ENCODE measurements at regions not wholly inside any gene's neighbourhood (a gene's known extent, or its start where the extent isn't known, plus 50 kb on each side); places are given as distances from the start of the nearest gene placed in this dataset.

DNA sequence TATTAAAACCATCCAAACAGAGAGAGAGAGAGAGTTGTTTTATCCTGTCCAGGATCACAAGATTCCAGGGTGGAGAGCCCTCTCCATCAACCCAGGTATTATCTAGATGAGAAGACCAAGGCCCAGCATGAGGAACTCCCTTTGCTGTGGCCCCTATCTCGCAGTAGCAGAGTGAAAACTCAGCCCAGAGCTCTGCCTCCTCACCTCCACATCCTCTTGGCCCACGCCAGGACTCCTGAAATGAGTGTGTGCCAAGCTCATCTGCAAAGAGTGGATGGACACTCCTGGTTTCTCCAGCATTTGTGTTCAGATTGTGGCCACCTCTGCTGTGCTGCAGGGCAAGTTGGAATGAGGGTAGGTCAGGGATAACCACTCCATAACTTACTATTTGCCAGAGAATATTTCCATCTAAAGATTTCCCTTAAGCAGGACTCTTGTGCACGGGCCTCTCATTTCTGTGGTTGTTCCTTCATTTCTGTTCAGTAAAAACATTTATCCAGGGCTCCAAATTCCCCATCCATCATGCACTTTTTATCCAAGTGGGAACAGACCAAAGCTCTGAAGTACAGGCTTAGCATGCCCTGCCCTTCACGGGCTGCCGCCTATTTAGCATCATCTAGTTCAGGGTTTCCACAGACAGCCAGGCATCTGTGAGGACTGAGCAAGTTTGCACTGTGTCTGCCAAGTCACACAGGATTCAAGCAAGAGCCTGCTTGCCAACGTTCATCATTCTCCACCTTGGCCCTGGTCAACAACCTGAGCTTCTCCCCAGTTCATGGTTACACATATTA is 583.2 kb upstream of the ID2 start:
- no peak for DNase-seq (ENCODE audit: extremely low read depth in 1 of 11, low read depth in 9 of 11, low spot score in 4 of 11)

DNA sequence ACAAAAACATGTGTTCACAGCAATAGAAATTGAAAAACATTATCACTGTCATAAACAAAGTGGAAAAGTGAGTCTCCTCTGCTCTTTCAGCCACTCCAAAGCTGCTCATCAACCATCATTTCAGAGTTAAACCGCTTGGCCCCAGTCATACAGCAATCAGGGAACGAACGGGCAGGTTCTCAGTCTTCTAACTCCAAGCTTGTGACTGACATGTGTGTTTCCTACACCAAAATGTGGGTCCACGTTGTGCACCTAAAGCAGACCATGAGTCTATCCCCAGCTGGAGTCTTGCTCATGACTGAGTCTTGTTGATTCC is 582.6 kb upstream of the ID2 start:
- no peak for DNase-seq (ENCODE audit: extremely low read depth in 1 of 11, low read depth in 9 of 11, low spot score in 4 of 11)

- DNase-seq (ENCODE audit: extremely low read depth in 1 of 11, low read depth in 9 of 11, low spot score in 4 of 11): no peak
These were observed 580.1 kb upstream of the ID2 start for GRCh38 chr2:8101614-8102277.

- no peak for DNase-seq (ENCODE audit: extremely low read depth in 1 of 11, low read depth in 9 of 11, low spot score in 4 of 11)
These were observed 579.4 kb upstream of the ID2 start for GRCh38 chr2:8102470-8102869.

- no peak for DNase-seq (ENCODE audit: extremely low read depth in 1 of 11, low read depth in 9 of 11, low spot score in 4 of 11)
These were observed 578.7 kb upstream of the ID2 start for GRCh38 chr2:8103085-8103708.

DNA sequence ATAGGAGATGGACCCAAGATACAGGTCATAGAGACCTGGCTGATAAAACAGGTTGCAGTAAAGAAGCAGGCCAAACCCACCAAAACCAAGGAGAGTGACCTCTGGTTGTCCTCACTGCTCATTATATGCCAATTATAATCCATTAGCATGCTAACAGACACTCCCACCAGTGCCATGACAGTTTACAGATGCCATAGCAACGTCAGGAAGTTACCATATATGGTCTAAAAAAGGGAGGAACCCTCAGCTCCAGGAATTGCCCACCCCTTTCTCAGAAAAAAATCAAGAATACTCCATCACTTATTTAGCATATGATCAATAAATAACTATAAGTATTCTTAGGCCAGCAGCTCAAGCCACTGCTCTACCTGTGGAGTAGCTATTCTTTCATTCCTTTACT is 574.7 kb upstream of the ID2 start:
- no peak for DNase-seq (ENCODE audit: extremely low read depth in 1 of 11, low read depth in 9 of 11, low spot score in 4 of 11)

DNA sequence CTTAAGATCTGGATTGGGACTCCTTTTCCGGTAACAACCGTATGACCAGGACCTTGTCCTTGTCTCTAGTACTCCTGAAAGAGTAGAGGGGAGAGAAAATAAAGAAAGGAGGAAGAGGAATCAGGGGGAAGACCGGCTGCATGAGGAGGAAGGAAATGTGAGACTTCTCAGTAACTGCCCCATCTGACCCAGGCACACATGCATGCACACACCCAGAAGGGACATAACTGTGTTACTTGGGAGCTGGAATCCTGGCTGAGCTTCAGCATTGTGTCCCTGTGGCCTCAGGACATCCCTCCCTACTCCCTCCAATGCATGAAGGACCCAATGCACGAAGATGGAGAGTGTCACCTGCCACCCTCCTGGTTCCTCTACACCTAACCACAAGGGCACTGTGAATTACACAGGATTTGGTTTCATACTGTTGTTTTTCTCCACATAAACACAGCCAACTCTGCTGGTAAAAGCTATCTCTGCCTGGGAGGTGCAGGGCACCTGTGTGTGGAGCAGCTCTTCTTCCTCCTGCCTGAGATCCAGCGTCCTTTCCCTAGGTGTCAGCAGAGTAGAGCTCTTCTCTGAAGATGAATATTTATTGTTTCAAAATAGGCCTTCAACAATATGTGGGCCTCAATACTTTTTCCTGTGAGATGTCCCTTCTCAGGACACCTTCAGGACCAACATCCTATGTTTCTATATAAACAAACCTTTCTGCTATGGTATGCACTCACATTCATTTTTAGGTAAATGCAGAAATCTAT is 574.1 kb upstream of the ID2 start:
- DNase-seq (ENCODE audit: extremely low read depth in 1 of 11, low read depth in 9 of 11, low spot score in 4 of 11): no peak

- no peak for DNase-seq (ENCODE audit: extremely low read depth in 1 of 11, low read depth in 9 of 11, low spot score in 4 of 11)
These were observed 571.1 kb upstream of the ID2 start for GRCh38 chr2:8110716-8111115.

DNA sequence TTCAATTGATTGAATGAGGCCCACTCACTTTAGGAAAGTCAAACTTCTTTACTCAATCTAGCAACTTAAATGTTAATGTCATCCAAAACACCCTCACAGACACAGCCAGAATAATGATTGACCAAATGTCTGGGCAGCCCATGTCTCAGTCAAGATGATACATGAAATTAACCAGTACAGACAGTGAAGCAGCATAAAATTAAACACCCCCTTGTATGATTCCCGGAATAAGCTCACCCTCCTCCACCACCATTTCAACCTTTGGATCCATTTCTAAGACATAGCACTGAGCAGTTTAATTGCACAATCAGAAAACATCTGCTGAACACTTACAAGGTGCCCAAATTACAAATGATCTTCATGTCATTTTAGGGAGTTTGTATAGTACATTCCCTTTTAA is 570.7 kb upstream of the ID2 start:
- DNase-seq (ENCODE audit: extremely low read depth in 1 of 11, low read depth in 9 of 11, low spot score in 4 of 11): no peak

- no peak for DNase-seq (ENCODE audit: extremely low read depth in 1 of 11, low read depth in 9 of 11, low spot score in 4 of 11)
These were observed 566.4 kb upstream of the ID2 start for GRCh38 chr2:8115456-8115855.

GRCh38 chr2:8115966-8116365 is 565.9 kb upstream of the ID2 start:
- DNase-seq (ENCODE audit: extremely low read depth in 1 of 11, low read depth in 9 of 11, low spot score in 4 of 11): no peak

GRCh38 chr2:8116661-8117060 is 565.2 kb upstream of the ID2 start:
- no peak for DNase-seq (ENCODE audit: extremely low read depth in 1 of 11, low read depth in 9 of 11, low spot score in 4 of 11)

DNA sequence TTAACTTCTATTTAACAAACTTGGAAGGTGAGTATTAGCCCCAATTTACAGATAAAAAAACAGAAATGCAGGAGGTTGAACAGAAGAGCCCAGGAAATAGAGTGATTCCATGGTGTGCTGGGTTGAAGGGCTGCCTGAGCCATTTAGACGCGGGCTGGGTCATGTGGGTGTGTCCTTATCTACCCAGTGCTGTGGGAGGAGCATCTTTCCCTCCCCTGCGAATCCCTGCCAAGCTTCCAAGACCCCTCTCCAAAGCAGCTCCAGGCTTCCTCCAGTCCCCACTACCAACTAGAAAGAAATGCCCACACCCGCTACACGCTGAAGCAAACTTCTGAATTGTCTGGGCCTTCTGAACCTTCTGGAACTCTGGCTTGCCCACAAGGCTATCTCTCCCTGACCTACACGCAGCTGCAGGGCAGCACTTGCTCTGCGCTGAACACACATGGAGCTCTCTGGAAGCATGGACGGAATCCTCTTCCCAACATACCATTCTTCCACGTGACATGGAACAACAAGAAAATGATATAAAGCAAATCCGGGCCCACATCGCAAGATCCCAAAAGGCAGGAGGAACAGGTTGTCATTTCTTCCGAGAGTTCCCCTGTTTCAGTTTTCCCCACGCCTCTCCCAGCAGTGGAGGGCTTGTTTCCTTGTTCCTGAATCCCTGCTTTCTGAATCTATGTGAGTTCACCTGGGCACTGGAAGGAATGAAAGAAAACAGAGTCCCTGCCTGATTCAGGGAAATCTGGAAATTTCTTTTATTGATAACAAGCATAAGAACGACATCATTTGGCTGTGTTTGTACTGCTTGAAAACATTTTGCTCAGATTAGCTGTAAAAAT is 562.7 kb upstream of the ID2 start:
- DNase-seq (ENCODE audit: extremely low read depth in 1 of 11, low read depth in 9 of 11, low spot score in 4 of 11): no peak

DNA sequence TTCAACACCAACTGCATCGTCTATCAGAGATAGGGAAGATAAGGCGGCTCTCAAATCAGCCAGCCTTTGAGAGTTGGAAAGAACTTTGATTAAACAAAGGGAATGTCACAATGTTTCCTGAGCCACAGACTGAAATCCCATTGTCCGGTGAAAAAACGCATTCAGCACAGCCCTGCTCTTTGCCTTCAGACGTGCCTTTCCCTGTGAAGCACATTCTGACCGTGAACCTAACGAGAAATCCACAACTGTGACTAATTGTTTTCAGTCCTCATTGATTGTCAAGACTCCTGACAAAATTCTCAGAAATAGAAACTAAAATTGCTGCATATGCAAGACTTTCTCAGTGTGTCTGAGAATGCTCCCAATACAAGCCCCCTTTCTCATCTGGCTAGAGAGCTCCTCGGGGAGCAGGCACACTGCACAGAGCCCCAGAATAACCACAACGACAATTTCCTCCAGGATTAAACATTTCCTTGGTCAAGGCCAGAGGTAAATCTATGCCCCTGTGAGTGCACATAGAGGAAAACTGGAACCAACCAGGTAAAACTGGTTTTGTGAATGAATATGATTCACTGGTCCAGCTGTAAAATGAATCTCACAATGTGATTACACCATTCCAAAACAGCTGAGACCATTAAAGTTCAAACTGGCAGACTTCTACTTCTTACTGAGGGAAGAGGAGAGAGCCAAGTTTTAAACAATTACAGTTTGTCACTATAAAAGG is 561.9 kb upstream of the ID2 start:
- peak in 2 of 11 donors; percentile 56 to 62 for DNase-seq (ENCODE audit: extremely low read depth in 1 of 11, low read depth in 9 of 11, low spot score in 4 of 11)

- DNase-seq (ENCODE audit: extremely low read depth in 1 of 11, low read depth in 9 of 11, low spot score in 4 of 11): no peak
These were observed 561.4 kb upstream of the ID2 start for GRCh38 chr2:8120506-8120860.

DNA sequence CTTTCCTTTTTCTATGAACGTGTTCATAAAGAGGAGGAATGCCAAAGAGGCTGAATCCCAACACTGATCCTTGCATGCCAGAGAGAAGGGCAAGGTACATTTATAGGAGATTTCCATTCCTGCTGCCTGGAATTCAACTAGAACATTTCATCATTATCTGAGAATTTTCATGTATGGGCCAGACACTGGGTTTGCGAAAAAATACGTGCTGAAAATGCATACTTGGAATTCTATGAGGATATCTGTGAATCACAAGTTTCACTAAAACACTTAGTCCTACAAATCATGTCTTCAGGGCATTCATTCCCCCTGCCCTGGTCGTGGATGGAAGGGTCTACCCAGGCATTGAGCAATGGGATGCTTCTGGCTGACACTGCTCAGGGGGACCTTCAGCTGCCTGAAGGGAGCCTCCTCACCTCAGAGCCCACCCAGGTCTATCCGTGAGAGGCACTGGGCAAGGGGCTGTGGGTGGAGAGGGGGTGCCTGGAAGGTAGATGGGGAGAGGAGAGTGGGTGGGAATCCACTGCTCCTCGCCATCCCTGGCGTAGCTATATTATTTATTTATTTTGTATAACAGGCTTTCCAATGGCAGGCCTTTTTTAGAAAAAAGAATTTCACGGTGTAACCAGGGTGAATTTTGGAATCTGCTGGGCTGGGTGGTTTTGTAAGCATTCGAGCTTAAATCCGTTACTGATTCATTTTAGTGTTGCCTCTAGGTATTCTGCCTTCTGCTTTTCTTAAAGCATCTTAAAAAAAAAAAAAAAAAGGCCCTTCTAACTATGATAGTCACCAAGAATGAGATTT is 560.6 kb upstream of the ID2 start:
- no peak for DNase-seq (ENCODE audit: extremely low read depth in 1 of 11, low read depth in 9 of 11, low spot score in 4 of 11)

DNA sequence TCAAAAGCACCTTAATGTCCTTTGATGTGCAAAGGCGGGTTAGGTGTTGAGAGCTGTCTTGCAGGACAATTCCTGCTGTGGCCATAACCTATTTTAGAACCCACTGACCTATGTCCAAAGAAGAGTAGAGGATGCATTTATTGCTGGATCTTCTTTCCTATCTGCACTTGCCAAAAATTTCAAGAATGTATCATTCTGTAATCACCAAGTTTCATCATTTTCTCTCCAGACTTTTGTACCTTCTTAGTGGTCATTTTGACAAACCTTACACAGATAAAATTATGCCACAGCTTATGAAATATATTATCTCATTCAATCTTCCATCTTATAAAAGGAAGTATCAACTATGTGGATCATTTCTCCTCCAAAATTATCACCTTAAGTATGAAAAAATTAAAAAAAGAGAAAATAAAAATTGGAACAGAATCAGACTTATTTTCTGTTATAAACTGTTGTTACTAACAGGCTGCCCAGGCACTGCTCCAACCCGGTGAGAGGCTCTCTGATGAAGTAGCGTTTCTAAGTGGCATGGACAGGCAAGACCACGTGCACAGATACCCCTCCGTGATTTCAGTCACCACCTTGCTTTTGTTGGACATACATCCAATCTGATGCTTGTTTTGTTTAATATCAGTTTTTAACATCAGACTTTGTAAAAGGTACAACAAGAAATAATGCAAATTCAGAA is 559.9 kb upstream of the ID2 start:
- no peak for DNase-seq (ENCODE audit: extremely low read depth in 1 of 11, low read depth in 9 of 11, low spot score in 4 of 11)

Measured in renal cortex interstitium (tissue), 11 donors.